Retina (tissue), 1 donor: ENCODE measurements at regions not wholly inside any gene's neighbourhood (a gene's known extent, or its start where the extent isn't known, plus 50 kb on each side); places are given as distances from the start of the nearest gene placed in this dataset.

Source experiments
- DNase-seq: peaks from one replicate; pipeline ENCODE4 v3.0.0-alpha.2; 2016

DNA sequence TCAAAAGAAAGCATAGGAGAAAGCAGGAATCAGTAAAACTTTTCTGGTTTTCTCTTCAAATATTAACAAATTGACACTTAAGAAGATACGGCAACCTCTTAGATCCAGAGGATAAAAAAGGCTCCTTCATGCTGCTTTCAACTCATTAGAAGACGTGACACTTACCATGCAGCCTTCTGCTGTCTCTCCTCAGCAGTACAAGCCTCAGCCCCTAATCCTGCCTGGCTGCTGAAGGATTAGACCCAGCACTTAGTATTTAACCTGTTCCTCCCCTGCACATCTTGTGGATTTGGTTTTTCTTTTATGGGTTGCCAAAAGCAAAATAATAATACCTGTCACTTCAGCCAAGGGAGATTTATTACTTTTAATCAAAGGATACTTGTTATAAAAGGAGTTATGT lies 108.4 kb downstream of the LYZL1 start:
- DNase-seq = no peak

DNA sequence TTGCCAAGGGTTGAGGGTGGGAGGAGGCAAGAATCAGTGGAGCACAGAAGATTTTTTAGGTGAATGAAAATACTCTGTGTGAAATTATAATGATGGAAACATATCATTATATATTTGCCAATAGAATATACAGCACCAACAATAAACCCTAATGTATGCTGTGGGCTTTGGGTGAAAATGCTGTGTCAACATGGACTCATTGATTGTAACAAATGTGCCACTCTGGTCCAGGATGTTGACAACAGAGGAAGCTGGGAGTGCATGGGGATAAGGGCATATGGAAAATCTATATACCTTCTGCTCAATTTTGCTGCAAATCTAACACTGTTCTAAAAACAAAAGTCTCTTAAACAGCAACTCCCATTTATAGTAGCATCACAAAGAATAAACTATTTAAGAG lies 114.3 kb downstream of the LYZL1 start:
- no peak for DNase-seq

DNA sequence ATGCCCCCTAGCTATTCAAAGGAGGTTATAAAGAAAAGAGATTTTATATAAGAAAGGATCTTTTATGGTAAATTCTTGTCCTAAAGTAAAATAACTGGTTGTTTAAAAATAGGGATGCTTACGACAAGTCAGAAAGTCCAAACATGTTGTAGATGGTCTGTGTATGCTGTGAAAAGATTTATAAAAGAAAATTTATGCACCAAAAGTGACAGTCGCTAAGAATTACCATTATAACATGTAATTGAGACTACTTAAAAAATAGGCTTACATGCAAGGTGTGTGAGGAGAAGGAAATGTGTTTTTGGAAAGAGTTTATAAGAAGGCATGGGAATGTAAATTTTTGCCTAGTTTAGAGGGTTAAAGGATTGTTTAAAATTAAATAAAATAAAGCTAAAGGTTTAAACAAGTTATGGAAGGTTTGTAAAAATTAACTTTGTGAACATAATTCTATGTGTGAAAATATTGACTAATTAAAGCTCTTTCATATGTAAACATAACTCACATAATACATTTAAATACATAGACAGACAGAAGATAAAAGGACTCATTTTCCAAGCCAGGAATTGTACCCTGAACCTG lies 118.5 kb downstream of the LYZL1 start:
- DNase-seq = no peak
